HG02763 (cell line): ENCODE measurements at regions not wholly inside any gene's neighbourhood (a gene's known extent, or its start where the extent isn't known, plus 50 kb on each side); places are given as distances from the start of the nearest gene placed in this dataset.
"Not testable (repeated sequence)": the region's sequence is repeated elsewhere in the genome, so short reads cannot be mapped to it uniquely, and the experiment has no call there.

Experiments used
- ATAC-seq: cut with Tn5 transposase; IDR thresholded peaks from one replicate; pipeline ENCODE4 v1.9.1; 2021; ENCODE audit warnings: mild to moderate bottlenecking, moderate library complexity; ENCODE audit not compliant: unreplicated experiment

- ATAC-seq: no peak
Measured at GRCh38 chr5:120140501-120140900, 323.6 kb upstream of the PRR16 start.

GRCh38 chr5:120141076-120141475 lies 323.0 kb upstream of the PRR16 start:
- ATAC-seq: no peak

- no peak for ATAC-seq
Measured at GRCh38 chr5:120146787-120147186, 317.3 kb upstream of the PRR16 start.

- not testable (repeated sequence) for ATAC-seq
Measured at GRCh38 chr5:120147911-120148310, 316.2 kb upstream of the PRR16 start.

GRCh38 chr5:120150770-120151169 lies 313.3 kb upstream of the PRR16 start:
- ATAC-seq: no peak

- no peak for ATAC-seq
Measured at GRCh38 chr5:120151181-120151580, 312.9 kb upstream of the PRR16 start.

- no peak for ATAC-seq
Measured at GRCh38 chr5:120151825-120152224, 312.3 kb upstream of the PRR16 start.

- no peak for ATAC-seq
Measured at GRCh38 chr5:120152472-120152871, 311.6 kb upstream of the PRR16 start.

GRCh38 chr5:120152931-120153330 lies 311.2 kb upstream of the PRR16 start:
- ATAC-seq: no peak

- no peak for ATAC-seq
Measured at GRCh38 chr5:120153551-120153950, 310.5 kb upstream of the PRR16 start.

GRCh38 chr5:120155873-120156272 lies 308.2 kb upstream of the PRR16 start:
- no peak for ATAC-seq

GRCh38 chr5:120158211-120158610 lies 305.9 kb upstream of the PRR16 start:
- no peak for ATAC-seq

GRCh38 chr5:120159155-120159554 lies 304.9 kb upstream of the PRR16 start:
- no peak for ATAC-seq

- ATAC-seq: no peak
Measured at GRCh38 chr5:120160124-120160895, 303.8 kb upstream of the PRR16 start.

GRCh38 chr5:120162321-120162720 lies 301.8 kb upstream of the PRR16 start:
- ATAC-seq: no peak

- no peak for ATAC-seq
Measured at GRCh38 chr5:120164037-120164436, 300.1 kb upstream of the PRR16 start.

GRCh38 chr5:120164986-120165385 lies 299.1 kb upstream of the PRR16 start:
- no peak for ATAC-seq

GRCh38 chr5:120173125-120173524 lies 291.0 kb upstream of the PRR16 start:
- no peak for ATAC-seq

GRCh38 chr5:120174089-120174488 lies 290.0 kb upstream of the PRR16 start:
- no peak for ATAC-seq

GRCh38 chr5:120181238-120181637 lies 282.9 kb upstream of the PRR16 start:
- ATAC-seq: not testable (repeated sequence)

GRCh38 chr5:120194650-120195049 lies 269.4 kb upstream of the PRR16 start:
- ATAC-seq: not testable (repeated sequence)

- no peak for ATAC-seq
Measured at GRCh38 chr5:120199559-120199958, 264.5 kb upstream of the PRR16 start.

- no peak for ATAC-seq
Measured at GRCh38 chr5:120207129-120207528, 257.0 kb upstream of the PRR16 start.
